A549 (cell line): ENCODE measurements at regions not wholly inside any gene's neighbourhood (a gene's known extent, or its start where the extent isn't known, plus 50 kb on each side); places are given as distances from the start of the nearest gene placed in this dataset.
"Not testable (repeated sequence)": the region's sequence is repeated elsewhere in the genome, so short reads cannot be mapped to it uniquely, and the experiment has no call there.

Experiments
- ATAC-seq, 2 experiments: fragments of 200-7000 bp in 1 of 2; fragments of >200 bp in 1 of 2; cut with Nextera tagmentation in 1 of 2; cut with Tn5 transposase in 1 of 2; 3 replicates each; pipeline versions ENCODE4 v1.8.0 to v1.9.1; 2018 to 2020; ENCODE audit warnings: mild to moderate bottlenecking in 1 of 2, moderate library complexity in 1 of 2
- CTCF ChIA-PET: fragments of 300-600 bp; sonication (Branson Sonifier 250); formaldehyde crosslinking; extraction: SDS; loops from one replicate; lab custom pipeline; 2021; ENCODE audit warnings: antibody characterized with exemption, inconsistent platforms; lab: Yijun Ruan, JAX
- POLR2A ChIA-PET: fragments of 350-600 bp; formaldehyde crosslinking; extraction: SDS; loops from one replicate; lab custom pipeline; 2021; ENCODE audit warnings: antibody characterized with exemption, inconsistent platforms; lab: Yijun Ruan, JAX
- DNase-seq, 2 experiments: peaks; one replicate each; pipeline versions ENCODE4 v3.0.0 to v3.0.0-alpha.2; 2011 to 2016; ENCODE audit warnings: low read depth in 1 of 2, low spot score in 1 of 2
- FAIRE-seq: peaks from 2 replicates; lab custom pipeline; 2011; peaks lifted over from hg19 to GRCh38; lab: Jason Lieb, UNC
- H3K27ac ChIP-seq, 2 experiments: fragments of >200 bp; sonication (Bioruptor Twin); formaldehyde crosslinking; 3 replicates each; pipeline ENCODE4 v1.5.1; 2016 to 2017
- H3K4me1 ChIP-seq: fragments of >200 bp; sonication (Bioruptor Twin); formaldehyde crosslinking; 3 replicates; pipeline ENCODE4 v1.6.1; 2016
- H3K4me2 ChIP-seq: fragments of >200 bp; sonication (Bioruptor Twin); formaldehyde crosslinking; 3 replicates; pipeline ENCODE4 v1.6.1; 2016
- H3K4me3 ChIP-seq: fragments of >200 bp; sonication (Bioruptor Twin); formaldehyde crosslinking; 3 replicates; pipeline ENCODE4 v1.5.1; 2016
- H3K9me3 ChIP-seq: fragments of >200 bp; sonication (Bioruptor Twin); formaldehyde crosslinking; 3 replicates; pipeline ENCODE4 v1.6.1; 2016
- BHLHE40 ChIP-seq: IDR thresholded peaks from 2 replicates; pipeline ENCODE4 v1.6.1; 2012; ENCODE audit warnings: low read depth, low read length, inconsistent platforms
- CBX8 ChIP-seq: fragments of 200-600 bp; sonication (generic); IDR thresholded peaks from 2 replicates; pipeline ENCODE4 v1.6.1; 2016
- CHD2 ChIP-seq: fragments of 150-350 bp; IDR thresholded peaks from 2 replicates; pipeline ENCODE4 v1.6.1; 2014; ENCODE audit warnings: low read length; ENCODE audit not compliant: partially characterized antibody
- EHF ChIP-seq: fragments of 250-450 bp; sonication (Bioruptor Pico); IDR thresholded peaks from 2 replicates; pipeline ENCODE4 v1.5.0; 2020; ENCODE audit warnings: mild to moderate bottlenecking
- EP300 ChIP-seq, 2 experiments: fragments of >200 bp; sonication (Bioruptor Twin); formaldehyde crosslinking; IDR thresholded peaks; 2 replicates in 1 of 2; 3 replicates in 1 of 2; pipeline ENCODE4 v1.6.1; 2016 to 2017
- FOSB ChIP-seq: fragments of 250-450 bp; sonication (Bioruptor Pico); IDR thresholded peaks from 2 replicates; pipeline ENCODE4 v1.5.0; 2020; ENCODE audit warnings: mild to moderate bottlenecking, moderate library complexity
- FOSL2 ChIP-seq, 2 experiments: fragments of 450-650 bp in 1 of 2; fragments of >200 bp in 1 of 2; sonication (Bioruptor Twin) in 1 of 2; formaldehyde crosslinking; IDR thresholded peaks; 2 replicates each; pipeline versions ENCODE4 v1.5.0 to v1.6.1; 2016 to 2020; ENCODE audit warnings: mild to moderate bottlenecking in 1 of 2, moderate library complexity in 1 of 2
- JUN ChIP-seq, 2 experiments: fragments of >200 bp; sonication (Bioruptor Twin); formaldehyde crosslinking; IDR thresholded peaks; 2 replicates in 1 of 2; 3 replicates in 1 of 2; pipeline ENCODE4 v1.6.1; 2016 to 2017
- RARB ChIP-seq: fragments of 250-450 bp; sonication (Bioruptor Pico); IDR thresholded peaks from 2 replicates; pipeline ENCODE4 v1.8.0; 2021; ENCODE audit warnings: mild to moderate bottlenecking, moderate library complexity
- RCOR1 ChIP-seq: fragments of 150-350 bp; IDR thresholded peaks from 2 replicates; pipeline ENCODE4 v1.6.1; 2014; ENCODE audit warnings: antibody characterized with exemption, low read length, low read depth
- REST ChIP-seq: fragments of 200-600 bp; sonication (generic); IDR thresholded peaks from 2 replicates; pipeline ENCODE4 v1.6.1; 2016; ENCODE audit warnings: antibody characterized with exemption, mild to moderate bottlenecking, moderate library complexity
- RNF2 ChIP-seq: fragments of 200-600 bp; sonication (generic); IDR thresholded peaks from 2 replicates; pipeline ENCODE4 v1.6.1; 2016; ENCODE audit warnings: low read depth, mild to moderate bottlenecking, antibody characterized with exemption, moderate library complexity, borderline replicate concordance
- SMC3 ChIP-seq: fragments of >200 bp; sonication (Bioruptor Twin); formaldehyde crosslinking; IDR thresholded peaks from 3 replicates; pipeline ENCODE4 v1.6.1; 2018; ENCODE audit warnings: inconsistent platforms
- TFCP2L1 ChIP-seq: fragments of 250-450 bp; sonication (Bioruptor Pico); IDR thresholded peaks from 2 replicates; pipeline ENCODE4 v1.5.0; 2021; ENCODE audit warnings: mild to moderate bottlenecking
- TP53 ChIP-seq: fragments of 250-450 bp; sonication (Bioruptor Pico); IDR thresholded peaks from 2 replicates; pipeline ENCODE4 v1.5.0; 2021; ENCODE audit warnings: mild to moderate bottlenecking, moderate library complexity
- ZC3H11A ChIP-seq: fragments of 450-650 bp; IDR thresholded peaks from 2 replicates; pipeline ENCODE4 v1.6.1; 2014; ENCODE audit warnings: antibody characterized with exemption, mild to moderate bottlenecking
- WGBS: methylation state at CpG from one replicate; pipeline ENCODE4 v1.1.6; 2017; ENCODE audit errors: missing lambda C conversion rate; 5-methylcytosine and 5-hydroxymethylcytosine counted together
- TF ChIP-seq, protein P1 (sequence below): fragments of >200 bp; sonication (Bioruptor Twin); formaldehyde crosslinking; IDR thresholded peaks from 3 replicates; pipeline ENCODE4 v1.5.1; 2016
- TF ChIP-seq, protein P2 (sequence below): fragments of 250-450 bp; sonication (Bioruptor Pico); IDR thresholded peaks from 2 replicates; pipeline ENCODE4 v1.5.0; 2020; ENCODE audit warnings: low read depth, mild to moderate bottlenecking, moderate library complexity
- TF ChIP-seq, protein P3 (sequence below): IDR thresholded peaks from 2 replicates; pipeline ENCODE4 v1.6.1; 2012

DNA sequence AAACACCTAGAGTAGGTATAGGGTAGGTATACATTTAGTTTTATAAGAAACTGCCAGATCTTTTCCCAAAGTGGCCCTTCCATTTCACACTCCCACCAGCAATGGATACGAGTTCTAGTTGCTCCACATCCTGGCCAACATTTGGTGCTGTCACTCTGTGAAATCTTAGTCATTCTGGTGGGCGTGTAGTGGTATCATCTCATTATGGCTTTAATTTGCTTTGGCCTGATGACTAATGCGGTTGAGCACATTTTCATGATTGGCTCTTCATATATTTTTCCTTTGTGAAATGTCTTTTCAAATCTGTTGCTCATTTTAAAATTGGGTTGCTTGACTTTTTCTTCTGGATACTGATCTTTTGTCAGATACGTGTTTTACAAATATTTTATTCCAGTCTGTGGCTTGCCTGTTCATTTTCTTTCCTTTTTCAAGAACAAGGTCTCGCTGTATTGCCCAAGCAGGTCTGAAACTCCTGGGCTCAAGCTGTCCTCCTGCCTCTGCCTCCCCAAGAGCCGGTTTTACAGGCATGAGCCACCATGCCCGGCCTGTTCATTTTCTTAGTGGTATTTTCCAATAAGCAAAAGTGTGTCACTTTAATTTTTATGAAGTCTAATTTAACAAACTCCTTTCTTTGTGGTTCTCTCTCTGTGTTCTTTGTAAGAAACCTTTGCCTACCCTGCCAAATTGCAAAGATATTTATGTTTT lies 192.4 kb downstream of the SEC14L1 start:
- DNase-seq (no peak), ATAC-seq (no peak), FAIRE-seq (no peak)
- Histone ChIP-seq H3K4me3 (no peak overlapping the region), H3K4me1 (peaks cover 42% of the 10 kb centered on the region), H3K27ac (no peak overlapping the region), H3K9me3 (peaks cover 16% of the 10 kb centered on the region), H3K4me2 (no peak overlapping the region)
- ChIA-PET POLR2A (no interaction called here), CTCF (interaction anchor here (2.2 to 9.3 kb wide), 9 partner anchors 15 to 160 kb away, joined by 6 to 229 read pairs (median 28); no protein-coding TSS in a partner anchor)
- TF ChIP-seq FOSL2 (IDR thresholded peaks at IDR 0.05) (no peak), FOSL2 (CRISPR knock-in tag; IDR thresholded peaks at IDR 0.05) (0 out of 2 replicates have a peak, but pooled peaks have one; percentile 30)
- TF ChIP-seq, protein P1, sequence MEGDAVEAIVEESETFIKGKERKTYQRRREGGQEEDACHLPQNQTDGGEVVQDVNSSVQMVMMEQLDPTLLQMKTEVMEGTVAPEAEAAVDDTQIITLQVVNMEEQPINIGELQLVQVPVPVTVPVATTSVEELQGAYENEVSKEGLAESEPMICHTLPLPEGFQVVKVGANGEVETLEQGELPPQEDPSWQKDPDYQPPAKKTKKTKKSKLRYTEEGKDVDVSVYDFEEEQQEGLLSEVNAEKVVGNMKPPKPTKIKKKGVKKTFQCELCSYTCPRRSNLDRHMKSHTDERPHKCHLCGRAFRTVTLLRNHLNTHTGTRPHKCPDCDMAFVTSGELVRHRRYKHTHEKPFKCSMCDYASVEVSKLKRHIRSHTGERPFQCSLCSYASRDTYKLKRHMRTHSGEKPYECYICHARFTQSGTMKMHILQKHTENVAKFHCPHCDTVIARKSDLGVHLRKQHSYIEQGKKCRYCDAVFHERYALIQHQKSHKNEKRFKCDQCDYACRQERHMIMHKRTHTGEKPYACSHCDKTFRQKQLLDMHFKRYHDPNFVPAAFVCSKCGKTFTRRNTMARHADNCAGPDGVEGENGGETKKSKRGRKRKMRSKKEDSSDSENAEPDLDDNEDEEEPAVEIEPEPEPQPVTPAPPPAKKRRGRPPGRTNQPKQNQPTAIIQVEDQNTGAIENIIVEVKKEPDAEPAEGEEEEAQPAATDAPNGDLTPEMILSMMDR, result no peak
- WGBS, result 92% methylated on average over 7 of the region's 7 CpGs

- ATAC-seq, result no peak
- H3K9me3 ChIP-seq, result peaks cover 16% of the 10 kb centered on the region
- DNase-seq, result no peak
- WGBS, result 96% methylated on average over 2 of the region's 2 CpGs
- peaks cover 8% of the 10 kb centered on the region; the same call in 1 of the 3 replicates for H3K4me1 ChIP-seq
- CTCF ChIA-PET, result interaction anchor here (1.2 to 2.4 kb wide), 2 partner anchors 54 to 93 kb away, joined by 4 to 7 read pairs; no protein-coding TSS in a partner anchor
- FAIRE-seq, result no peak
- no peak overlapping the region for H3K4me2 ChIP-seq
- no peak overlapping the region for H3K4me3 ChIP-seq
- POLR2A ChIA-PET, result no interaction called here
- no peak overlapping the region for H3K27ac ChIP-seq
- no peak for TF ChIP-seq CBX8
- no peak for TF ChIP-seq JUN (IDR thresholded peaks at IDR 0.05)
- TF ChIP-seq RNF2, result no peak
Measured at GRCh38 chr17:77337150-77337549, 196.4 kb downstream of the SEC14L1 start.

DNA sequence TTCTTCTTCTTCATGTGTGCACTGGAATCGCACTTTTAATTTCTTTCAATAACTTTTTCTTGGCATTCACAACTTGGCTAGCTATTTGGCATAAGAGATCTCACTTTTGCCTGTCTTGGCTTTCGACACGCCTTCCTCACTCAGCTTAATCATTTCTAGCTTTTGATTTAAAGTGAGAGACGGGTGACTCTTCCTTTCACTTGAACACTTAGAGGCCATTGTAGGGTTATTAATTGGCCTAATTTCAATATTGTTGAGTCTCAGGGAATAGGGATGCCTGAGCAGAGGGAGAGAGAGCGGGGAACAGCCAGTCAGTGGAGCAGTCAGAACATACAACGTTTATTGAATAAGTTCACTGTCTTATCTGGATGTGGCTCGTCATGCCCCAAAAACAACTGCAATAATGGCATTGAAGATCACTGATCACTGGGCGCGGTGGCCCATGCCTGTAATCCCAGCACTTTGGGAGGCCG lies 200.3 kb downstream of the SEC14L1 start:
- ChIA-PET POLR2A (no interaction called here), CTCF (interaction anchor here (0.8 to 5.5 kb wide), 7 partner anchors 8 to 155 kb away, joined by 3 to 46 read pairs (median 6); no protein-coding TSS in a partner anchor)
- Histone ChIP-seq H3K9me3 (peaks cover 30% of the 10 kb centered on the region), H3K4me3 (no peak overlapping the region), H3K27ac (no peak overlapping the region), H3K4me2 (no peak overlapping the region), H3K4me1 (0 out of 3 replicates have a peak, but pooled peaks cover 4% of the 10 kb centered on the region)
- ATAC-seq (no peak), DNase-seq (no peak), FAIRE-seq (no peak)
- 93% methylated on average over 10 of the region's 10 CpGs for WGBS
- TF ChIP-seq TP53 (CRISPR knock-in tag) (no peak), TFCP2L1 (CRISPR knock-in tag) (no peak), EHF (no peak), FOSB (no peak), ZC3H11A (no peak), EP300 (IDR thresholded peaks at IDR 0.05) (no peak), RARB (CRISPR knock-in tag) (no peak), SMC3 (no peak), CHD2 (no peak), REST (no peak), RCOR1 (no peak), BHLHE40 (no peak)
- TF ChIP-seq, protein P2, sequence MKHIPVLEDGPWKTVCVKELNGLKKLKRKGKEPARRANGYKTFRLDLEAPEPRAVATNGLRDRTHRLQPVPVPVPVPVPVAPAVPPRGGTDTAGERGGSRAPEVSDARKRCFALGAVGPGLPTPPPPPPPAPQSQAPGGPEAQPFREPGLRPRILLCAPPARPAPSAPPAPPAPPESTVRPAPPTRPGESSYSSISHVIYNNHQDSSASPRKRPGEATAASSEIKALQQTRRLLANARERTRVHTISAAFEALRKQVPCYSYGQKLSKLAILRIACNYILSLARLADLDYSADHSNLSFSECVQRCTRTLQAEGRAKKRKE, result no peak
- TF ChIP-seq, protein P3, sequence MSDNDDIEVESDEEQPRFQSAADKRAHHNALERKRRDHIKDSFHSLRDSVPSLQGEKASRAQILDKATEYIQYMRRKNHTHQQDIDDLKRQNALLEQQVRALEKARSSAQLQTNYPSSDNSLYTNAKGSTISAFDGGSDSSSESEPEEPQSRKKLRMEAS, result no peak
- TF ChIP-seq, protein P1, result no peak

GRCh38 chr17:77342656-77342990 lies 201.9 kb downstream of the SEC14L1 start:
- ATAC-seq, FAIRE-seq, POLR2A ChIA-PET, H3K27ac ChIP-seq, DNase-seq, H3K4me3 ChIP-seq, H3K4me1 ChIP-seq, H3K4me2 ChIP-seq: not testable (repeated sequence)
- 94% methylated on average over 8 of the region's 8 CpGs for WGBS
- peaks cover 15% of the 10 kb centered on the region for H3K9me3 ChIP-seq
- CTCF ChIA-PET, result interaction anchor here (2.9 to 5.5 kb wide), 2 partner anchors 12 to 152 kb away, joined by 10 to 46 read pairs; no protein-coding TSS in a partner anchor
